ENCODE measurements at regions not wholly inside any gene's neighbourhood (a gene's known extent, or its start where the extent isn't known, plus 50 kb on each side); places are given as distances from the start of the nearest gene placed in this dataset.
"Not testable (repeated sequence)": the region's sequence is repeated elsewhere in the genome, so short reads cannot be mapped to it uniquely, and the experiment has no call there.

GRCh38 chr7:69328516-69328915 is 269.8 kb upstream of the AUTS2 start:
- FAIRE-seq: no peak

- FAIRE-seq: no peak
Observed at GRCh38 chr7:69334701-69335100, 263.6 kb upstream of the AUTS2 start.

- FAIRE-seq: no peak
Observed at GRCh38 chr7:69335331-69335730, 262.9 kb upstream of the AUTS2 start.

- FAIRE-seq: no peak
Observed at GRCh38 chr7:69336976-69337375, 261.3 kb upstream of the AUTS2 start.

- FAIRE-seq: no peak
Observed at GRCh38 chr7:69338144-69338543, 260.1 kb upstream of the AUTS2 start.

- no peak for FAIRE-seq
Observed at GRCh38 chr7:69341288-69341687, 257.0 kb upstream of the AUTS2 start.

GRCh38 chr7:69342154-69342884 is 256.0 kb upstream of the AUTS2 start:
- no peak for FAIRE-seq

GRCh38 chr7:69349291-69349690 is 249.0 kb upstream of the AUTS2 start:
- no peak for FAIRE-seq

GRCh38 chr7:69358163-69358821 is 240.0 kb upstream of the AUTS2 start:
- no peak for FAIRE-seq

- FAIRE-seq: no peak
Observed at GRCh38 chr7:69359003-69359700, 239.1 kb upstream of the AUTS2 start.

GRCh38 chr7:69360913-69361312 is 237.4 kb upstream of the AUTS2 start:
- no peak for FAIRE-seq

GRCh38 chr7:69363136-69363535 is 235.1 kb upstream of the AUTS2 start:
- no peak for FAIRE-seq

GRCh38 chr7:69364813-69365643 is 233.2 kb upstream of the AUTS2 start:
- FAIRE-seq: no peak

- FAIRE-seq: no peak
Observed at GRCh38 chr7:69365651-69366192, 232.6 kb upstream of the AUTS2 start.

GRCh38 chr7:69367780-69368179 is 230.5 kb upstream of the AUTS2 start:
- FAIRE-seq: no peak

- FAIRE-seq: no peak
Observed at GRCh38 chr7:69373171-69374043, 224.9 kb upstream of the AUTS2 start.

GRCh38 chr7:69374044-69374425 is 224.2 kb upstream of the AUTS2 start:
- no peak for FAIRE-seq

GRCh38 chr7:69377191-69377590 is 221.1 kb upstream of the AUTS2 start:
- no peak for FAIRE-seq

- FAIRE-seq: no peak
Observed at GRCh38 chr7:69388452-69389137, 209.7 kb upstream of the AUTS2 start.

- FAIRE-seq: no peak
Observed at GRCh38 chr7:69389216-69389615, 209.1 kb upstream of the AUTS2 start.

- not testable (repeated sequence) for FAIRE-seq
Observed at GRCh38 chr7:69393912-69394311, 204.4 kb upstream of the AUTS2 start.
